PC-9 (cell line): ENCODE measurements at regions not wholly inside any gene's neighbourhood (a gene's known extent, or its start where the extent isn't known, plus 50 kb on each side); places are given as distances from the start of the nearest gene placed in this dataset.

ENCODE experiments used
- EZH2 ChIP-seq: fragments of 200-600 bp; sonication (generic); IDR thresholded peaks from 2 replicates; pipeline ENCODE4 v1.8.0; 2017; ENCODE audit warnings: antibody characterized with exemption, low read depth
- TF ChIP-seq, protein P1 (sequence below): fragments of 200-600 bp; sonication (generic); conservative IDR thresholded peaks from 2 replicates; pipeline ENCODE4 v1.6.1; 2017; ENCODE audit warnings: mixed run types, antibody characterized with exemption, mild to moderate bottlenecking, moderate library complexity

GRCh38 chr13:40337651-40338050, 328.8 kb downstream of the FOXO1 start:
- TF ChIP-seq, protein P1, sequence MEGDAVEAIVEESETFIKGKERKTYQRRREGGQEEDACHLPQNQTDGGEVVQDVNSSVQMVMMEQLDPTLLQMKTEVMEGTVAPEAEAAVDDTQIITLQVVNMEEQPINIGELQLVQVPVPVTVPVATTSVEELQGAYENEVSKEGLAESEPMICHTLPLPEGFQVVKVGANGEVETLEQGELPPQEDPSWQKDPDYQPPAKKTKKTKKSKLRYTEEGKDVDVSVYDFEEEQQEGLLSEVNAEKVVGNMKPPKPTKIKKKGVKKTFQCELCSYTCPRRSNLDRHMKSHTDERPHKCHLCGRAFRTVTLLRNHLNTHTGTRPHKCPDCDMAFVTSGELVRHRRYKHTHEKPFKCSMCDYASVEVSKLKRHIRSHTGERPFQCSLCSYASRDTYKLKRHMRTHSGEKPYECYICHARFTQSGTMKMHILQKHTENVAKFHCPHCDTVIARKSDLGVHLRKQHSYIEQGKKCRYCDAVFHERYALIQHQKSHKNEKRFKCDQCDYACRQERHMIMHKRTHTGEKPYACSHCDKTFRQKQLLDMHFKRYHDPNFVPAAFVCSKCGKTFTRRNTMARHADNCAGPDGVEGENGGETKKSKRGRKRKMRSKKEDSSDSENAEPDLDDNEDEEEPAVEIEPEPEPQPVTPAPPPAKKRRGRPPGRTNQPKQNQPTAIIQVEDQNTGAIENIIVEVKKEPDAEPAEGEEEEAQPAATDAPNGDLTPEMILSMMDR: no peak
- no peak for TF ChIP-seq EZH2
